ENCODE measurements at regions not wholly inside any gene's neighbourhood (a gene's known extent, or its start where the extent isn't known, plus 50 kb on each side); places are given as distances from the start of the nearest gene placed in this dataset.

GRCh38 chr5:162529209-162529608 is 461.6 kb downstream of the GABRG2 start:
- no peak overlapping the region for H4K5ac ChIP-seq (ENCODE audit: low read depth, low read length)
- no CpG with 5 or more reads among the region's 1 CpG for WGBS, 2 experiments (ENCODE audit: extremely low coverage in 2 of 2, insufficient read length in 1 of 2)
- H3K36me3 ChIP-seq (ENCODE audit: control insufficient read depth, insufficient read depth, low read length), result no peaks in the 10 kb centered on the region
- H3K9me1 ChIP-seq (ENCODE audit: insufficient read depth, low read length), result no peaks in the 10 kb centered on the region
- H3K4ac ChIP-seq (ENCODE audit: low read depth, low read length), result no peak overlapping the region
- H3K18ac ChIP-seq (ENCODE audit: low read depth, low read length), result no peak overlapping the region
- DNase-seq, result no peak
- H4K8ac ChIP-seq (ENCODE audit: low read depth in 2 of 2, low read length in 2 of 2), result no peak overlapping the region
- POLR2A ChIA-PET (ENCODE audit: unreplicated experiment), result no interaction called here
- no peak overlapping the region for H3K27ac ChIP-seq (ENCODE audit: insufficient read depth, low read length)
- H3K27me3 ChIP-seq (ENCODE audit: control insufficient read depth, insufficient read depth, low read length), result no peaks in the 10 kb centered on the region
- TF ChIP-seq CTCF (conservative IDR thresholded peaks at IDR 0.05; ENCODE audit: low read depth, low read length), result no peak
- no peak for TF ChIP-seq MAZ (IDR thresholded peaks at IDR 0.05; ENCODE audit: borderline replicate concordance, low read depth, low read length)
- no peak for TF ChIP-seq RAD21 (IDR thresholded peaks at IDR 0.05; ENCODE audit: low read length)
- TF ChIP-seq CHD1 (IDR thresholded peaks at IDR 0.05; ENCODE audit: low read depth, low read length), result no peak
- TF ChIP-seq FOS (IDR thresholded peaks at IDR 0.05; ENCODE audit: low read depth, low read length), result no peak
- no peak for TF ChIP-seq NFE2L2 (IDR thresholded peaks at IDR 0.05; ENCODE audit: low read depth, low read length)
- TF ChIP-seq SMC3 (IDR thresholded peaks at IDR 0.05; ENCODE audit: low read depth, low read length), result no peak
- TF ChIP-seq MXI1 (IDR thresholded peaks at IDR 0.05; ENCODE audit: borderline replicate concordance, low read depth, low read length), result no peak
- TF ChIP-seq RFX5 (IDR thresholded peaks at IDR 0.05; ENCODE audit: low read depth, low read length), result no peak
- TF ChIP-seq RCOR1 (IDR thresholded peaks at IDR 0.05; ENCODE audit: insufficient replicate concordance, low read length), result no peak
- TF ChIP-seq USF2 (IDR thresholded peaks at IDR 0.05; ENCODE audit: low read depth, low read length), result no peak
- no peak for TF ChIP-seq MAFK (IDR thresholded peaks at IDR 0.05; ENCODE audit: low read depth, low read length)
- TF ChIP-seq CEBPB (IDR thresholded peaks at IDR 0.05; ENCODE audit: low read depth, low read length), result no peak
- TF ChIP-seq, protein P1, sequence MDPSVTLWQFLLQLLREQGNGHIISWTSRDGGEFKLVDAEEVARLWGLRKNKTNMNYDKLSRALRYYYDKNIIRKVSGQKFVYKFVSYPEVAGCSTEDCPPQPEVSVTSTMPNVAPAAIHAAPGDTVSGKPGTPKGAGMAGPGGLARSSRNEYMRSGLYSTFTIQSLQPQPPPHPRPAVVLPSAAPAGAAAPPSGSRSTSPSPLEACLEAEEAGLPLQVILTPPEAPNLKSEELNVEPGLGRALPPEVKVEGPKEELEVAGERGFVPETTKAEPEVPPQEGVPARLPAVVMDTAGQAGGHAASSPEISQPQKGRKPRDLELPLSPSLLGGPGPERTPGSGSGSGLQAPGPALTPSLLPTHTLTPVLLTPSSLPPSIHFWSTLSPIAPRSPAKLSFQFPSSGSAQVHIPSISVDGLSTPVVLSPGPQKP (IDR thresholded peaks at IDR 0.05; ENCODE audit: borderline replicate concordance, low read depth, low read length), result no peak
- TF ChIP-seq POLR2A (IDR thresholded peaks at IDR 0.05; ENCODE audit: low read depth, low read length), result no peak
- no peak for TF ChIP-seq BHLHE40 (IDR thresholded peaks at IDR 0.05; ENCODE audit: low read depth, low read length)
- no TSS peak for BruUV-seq (replicated peaks)
- no peak overlapping the region for H2AK9ac ChIP-seq (replicated peaks; ENCODE audit: low read depth, low read length, poor library complexity)
- H2BK5ac ChIP-seq (ENCODE audit: low read depth, low read length, poor library complexity, severe bottlenecking), result no peak overlapping the region
- CTCF ChIA-PET, result no interaction called here
- no peaks in the 10 kb centered on the region for H3K4me1 ChIP-seq (ENCODE audit: control insufficient read depth, insufficient read depth, low read length)
- no peak overlapping the region for H2BK15ac ChIP-seq (ENCODE audit: low read depth, low read length)
- H3K4me3 ChIP-seq (ENCODE audit: insufficient read depth, low read depth, low read length), result no peak overlapping the region
- H3K56ac ChIP-seq (ENCODE audit: extremely low read depth, insufficient read depth, low read length), result no peak overlapping the region
- H3K9ac ChIP-seq (ENCODE audit: low read depth, low read length), result no peak overlapping the region
- no peak overlapping the region for H2BK20ac ChIP-seq (ENCODE audit: low read depth, low read length)
- in situ Hi-C loops (cut with MboI; ENCODE audit: low sequenced_read_pairs) (no loop called here), intact Hi-C loops (cut with micrococcal nuclease) (no loop called here), dilution Hi-C loops (cut with HindIII; ENCODE audit: low sequenced_read_pairs, unreplicated experiment) (no loop called here)
- no peak overlapping the region for H2AK5ac ChIP-seq (ENCODE audit: low read depth, low read length)
- no peaks in the 10 kb centered on the region for H3K79me1 ChIP-seq (ENCODE audit: low read depth in 1 of 2, low read length in 2 of 2)
- H3K9me3 ChIP-seq (ENCODE audit: control insufficient read depth, insufficient read depth, low read length), result peaks cover 15% of the 10 kb centered on the region
- no peak overlapping the region for H4K91ac ChIP-seq (ENCODE audit: insufficient read depth, low read depth, low read length)
- no peak overlapping the region for H3K23ac ChIP-seq (ENCODE audit: low read depth, low read length)
- no peaks in the 10 kb centered on the region for H4K20me1 ChIP-seq (ENCODE audit: insufficient read depth, low read length)
- no peak overlapping the region for H3K14ac ChIP-seq (replicated peaks; ENCODE audit: low read depth, low read length)
- no peak overlapping the region for H2AFZ ChIP-seq (replicated peaks; ENCODE audit: low read length, poor library complexity)
- no peak overlapping the region for H2BK120ac ChIP-seq (ENCODE audit: low read depth, low read length)
- no peak overlapping the region for H3K4me2 ChIP-seq (ENCODE audit: low read depth, low read length)
- ATAC-seq (ENCODE audit: low read depth), result no peak

All from IMR-90 (cell line).